Inflammatory macrophage treated with lipopolysaccharide for 4 hours (primary cell): ENCODE measurements at regions not wholly inside any gene's neighbourhood (a gene's known extent, or its start where the extent isn't known, plus 50 kb on each side); places are given as distances from the start of the nearest gene placed in this dataset.
"Not testable (repeated sequence)": the region's sequence is repeated elsewhere in the genome, so short reads cannot be mapped to it uniquely, and the experiment has no call there.

Source experiments
- DNase-seq: peaks from one replicate; pipeline ENCODE4 v3.0.0-alpha.2; 2020

DNA sequence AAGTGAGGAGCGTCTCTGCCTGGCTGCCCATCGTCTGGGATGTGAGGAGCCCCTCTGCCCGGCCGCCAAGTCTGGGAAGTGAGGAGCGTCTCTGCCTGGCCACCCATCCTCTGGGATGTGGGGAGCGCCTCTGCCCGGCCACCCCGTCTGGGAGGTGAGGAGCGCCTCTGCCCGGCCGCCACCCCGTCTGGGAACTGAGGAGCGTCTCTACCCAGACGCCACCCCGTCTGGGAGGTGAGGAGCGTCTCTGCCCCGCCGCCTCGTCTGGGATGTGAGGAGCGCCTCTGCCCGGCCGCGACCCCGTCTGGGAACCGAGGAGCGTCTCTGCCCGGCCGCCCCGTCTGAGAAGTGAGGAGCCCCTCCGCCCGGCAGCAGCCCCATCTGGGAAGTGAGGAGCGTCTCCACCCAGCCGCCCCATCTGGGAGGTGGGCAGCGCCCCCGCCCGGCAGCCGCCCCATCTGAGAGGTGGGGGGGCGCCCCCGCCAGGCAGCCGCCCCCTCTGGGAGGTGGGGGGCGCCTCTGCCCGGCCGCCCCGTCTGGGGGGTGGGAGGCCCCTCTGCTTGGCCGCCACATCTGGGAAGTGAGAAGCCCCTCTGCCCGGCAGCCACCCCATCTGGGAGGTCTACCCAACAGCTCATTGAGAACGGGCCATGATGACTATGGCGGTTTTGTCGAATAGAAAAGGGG is 228.4 kb downstream of the CAAP1 start:
- not testable (repeated sequence) for DNase-seq

- no peak for DNase-seq
Measured at GRCh38 chr9:26662476-26662875, 230.1 kb downstream of the CAAP1 start.

- DNase-seq: no peak
Measured at GRCh38 chr9:26658476-26658875, 234.1 kb downstream of the CAAP1 start.

DNA sequence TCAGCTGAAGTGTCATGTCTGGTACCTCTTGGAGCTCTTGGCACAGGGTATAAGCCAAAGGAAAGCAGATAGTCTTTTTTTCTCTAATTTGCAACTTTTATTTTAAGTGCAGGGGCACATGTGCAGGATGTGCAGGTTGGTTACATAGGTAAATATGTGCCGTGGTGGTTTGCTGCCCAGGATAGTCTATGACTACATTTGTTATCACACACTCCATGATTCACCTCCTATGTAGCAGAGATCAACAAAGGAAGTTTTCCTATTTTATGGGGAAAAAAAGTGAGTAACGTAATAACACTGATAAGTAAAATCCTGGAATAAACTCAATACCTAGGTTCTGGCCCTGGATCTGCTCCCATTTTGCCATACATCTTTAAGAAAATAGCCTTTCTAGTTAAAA is 234.6 kb downstream of the CAAP1 start:
- DNase-seq: no peak

DNA sequence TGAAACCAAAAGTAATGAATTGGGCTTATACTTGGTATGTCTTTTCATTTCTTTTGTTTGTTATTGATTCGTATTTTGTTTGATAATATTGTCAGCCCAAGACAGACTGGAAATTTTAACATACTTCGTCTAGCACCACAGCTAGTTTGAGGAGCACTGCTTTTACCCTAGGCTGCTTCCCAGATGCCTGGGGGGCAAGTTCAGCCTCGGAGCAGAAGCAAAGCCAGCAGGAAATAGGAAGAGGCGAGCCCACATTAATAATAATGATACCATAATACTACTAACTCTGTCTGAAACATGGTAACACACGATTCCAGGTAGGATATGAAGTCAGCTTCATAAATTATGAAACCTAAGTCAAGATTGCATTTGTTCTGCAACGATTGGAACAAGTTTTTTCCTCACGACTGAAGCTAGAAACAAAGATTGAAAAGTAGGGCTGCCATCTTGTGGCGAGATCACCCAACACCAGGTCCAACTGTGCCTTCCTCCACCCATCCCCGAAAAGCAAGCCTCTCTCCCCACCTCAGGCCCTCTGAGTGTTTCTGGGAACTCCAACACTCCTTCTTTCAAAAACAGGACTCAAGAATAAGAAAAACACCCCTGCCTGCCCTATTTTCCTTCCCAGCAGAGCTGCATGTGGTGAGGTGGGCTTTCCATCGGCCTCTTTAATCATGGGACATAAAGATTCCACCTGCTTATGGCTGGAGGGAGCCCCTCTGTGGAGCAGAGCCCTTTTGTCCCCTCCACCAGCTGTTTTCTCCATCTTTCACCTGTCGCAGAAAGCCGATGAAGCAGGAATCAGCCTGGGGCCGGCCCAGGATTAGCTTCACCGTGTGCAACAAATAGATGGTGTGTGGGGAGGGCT is 236.4 kb downstream of the CAAP1 start:
- DNase-seq: no peak

GRCh38 chr9:26655166-26655565 is 237.4 kb downstream of the CAAP1 start:
- DNase-seq: no peak

DNA sequence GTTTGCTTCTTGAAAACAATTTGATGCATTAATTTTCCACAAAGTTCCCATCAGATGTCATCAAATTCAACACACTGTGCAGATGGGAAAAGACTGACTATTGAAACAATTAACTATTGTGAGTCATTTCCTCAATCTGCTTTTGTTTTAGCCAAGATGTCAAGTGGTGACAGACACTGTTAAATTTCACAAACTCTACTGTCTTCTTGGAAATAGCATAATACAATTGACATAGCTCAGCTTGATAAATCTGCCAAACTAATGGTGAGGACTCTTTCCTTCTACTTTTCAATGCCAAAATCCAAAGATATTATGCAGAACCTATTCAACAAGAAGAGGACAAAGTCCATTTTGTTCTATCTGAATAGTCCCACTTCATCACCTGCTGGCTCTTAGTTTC is 242.3 kb downstream of the CAAP1 start:
- DNase-seq: no peak

DNA sequence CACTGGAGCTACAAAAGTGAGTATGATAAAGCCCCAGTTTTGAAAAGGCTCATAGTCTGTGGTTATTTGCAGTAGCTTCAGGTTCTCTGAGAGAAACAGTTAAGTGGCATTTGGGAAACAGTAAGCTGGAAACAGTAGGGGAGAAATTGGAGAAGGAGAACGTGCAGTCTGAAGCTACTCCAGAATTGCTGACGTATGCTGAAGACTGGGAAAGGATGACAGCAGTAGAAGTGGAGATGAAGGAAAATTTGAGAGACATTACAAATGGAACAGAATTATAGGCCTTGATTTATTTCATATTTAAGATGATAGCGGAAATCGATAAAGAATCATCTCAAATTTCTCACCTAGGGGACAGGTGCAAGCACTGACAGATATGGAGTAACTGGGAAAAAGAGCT is 248.8 kb downstream of the CAAP1 start:
- DNase-seq: no peak

- no peak for DNase-seq
Measured at GRCh38 chr9:26639761-26640160, 252.8 kb downstream of the CAAP1 start.

DNA sequence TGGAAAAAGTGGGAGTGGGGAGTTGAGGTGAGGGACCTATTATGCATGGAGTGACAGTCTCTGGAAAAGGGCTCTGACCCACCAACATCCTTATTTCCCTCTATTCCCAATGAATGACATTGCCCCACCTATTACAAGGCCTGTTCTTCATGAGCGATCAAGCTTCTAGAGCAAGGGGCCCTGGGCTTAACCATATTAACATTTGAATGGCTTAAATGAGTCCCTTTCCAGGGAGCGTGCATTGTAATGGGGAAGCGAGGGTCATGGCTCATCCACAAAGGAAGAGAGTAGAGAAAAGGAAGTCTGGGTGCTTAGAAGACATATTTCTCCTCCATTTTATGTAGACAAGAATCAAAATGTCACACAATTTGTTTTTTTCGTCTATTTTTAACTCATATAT is 255.5 kb downstream of the CAAP1 start:
- DNase-seq: no peak

- not testable (repeated sequence) for DNase-seq
Measured at GRCh38 chr9:26613851-26614350, 278.7 kb downstream of the CAAP1 start.

- no peak for DNase-seq
Measured at GRCh38 chr9:26612211-26612610, 280.4 kb downstream of the CAAP1 start.

GRCh38 chr9:26606756-26607155 is 285.8 kb downstream of the CAAP1 start:
- DNase-seq: no peak

DNA sequence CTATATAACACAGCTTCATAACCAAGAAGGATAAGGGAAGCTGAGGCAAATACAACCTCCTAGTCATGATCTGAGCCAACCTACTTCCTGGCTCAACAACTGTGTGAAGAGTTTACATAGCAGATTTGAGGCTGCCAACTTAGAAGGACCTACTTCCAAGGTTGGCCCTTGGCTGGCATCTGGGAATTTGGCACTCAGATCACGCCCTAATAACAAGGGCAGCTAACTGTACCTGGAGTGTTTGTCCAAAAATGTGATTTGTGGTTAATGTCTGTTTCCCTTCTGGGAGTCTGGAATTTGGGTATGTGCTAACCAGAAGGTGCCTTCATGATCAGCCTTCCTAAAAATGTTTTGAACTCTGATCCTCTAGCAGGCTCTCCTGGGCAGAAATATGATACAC is 287.2 kb downstream of the CAAP1 start:
- no peak for DNase-seq

DNA sequence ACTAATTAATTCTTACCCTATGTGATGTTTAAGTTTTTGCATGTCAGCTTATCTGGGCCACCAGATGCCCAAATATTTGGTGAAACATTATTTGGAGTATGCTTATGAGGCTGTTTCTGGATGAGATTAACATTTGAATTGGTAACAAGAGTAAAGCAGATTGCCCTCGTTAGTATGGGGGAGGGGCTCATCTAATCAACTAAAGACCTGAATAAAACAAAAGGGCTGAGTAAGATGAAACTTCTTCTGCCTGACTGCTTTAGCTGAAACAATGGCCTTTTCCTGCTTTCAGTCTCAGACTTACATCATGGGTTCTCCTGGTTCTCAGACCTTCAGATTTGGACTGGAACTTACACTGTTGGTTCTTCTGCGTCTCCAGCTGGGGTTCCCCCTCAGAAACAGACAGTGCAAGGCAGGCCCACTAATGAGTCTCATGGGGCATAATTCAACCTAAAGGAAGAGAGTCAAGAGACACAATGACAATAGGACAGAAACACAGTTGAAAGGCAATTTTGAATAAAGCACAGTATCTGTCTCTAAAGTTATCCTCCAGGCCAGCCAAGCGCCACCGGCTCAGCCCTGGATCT is 288.4 kb downstream of the CAAP1 start:
- no peak for DNase-seq

GRCh38 chr9:26603617-26604016 is 289.0 kb downstream of the CAAP1 start:
- no peak for DNase-seq

GRCh38 chr9:26597542-26598149 is 295.0 kb downstream of the CAAP1 start:
- DNase-seq: no peak

DNA sequence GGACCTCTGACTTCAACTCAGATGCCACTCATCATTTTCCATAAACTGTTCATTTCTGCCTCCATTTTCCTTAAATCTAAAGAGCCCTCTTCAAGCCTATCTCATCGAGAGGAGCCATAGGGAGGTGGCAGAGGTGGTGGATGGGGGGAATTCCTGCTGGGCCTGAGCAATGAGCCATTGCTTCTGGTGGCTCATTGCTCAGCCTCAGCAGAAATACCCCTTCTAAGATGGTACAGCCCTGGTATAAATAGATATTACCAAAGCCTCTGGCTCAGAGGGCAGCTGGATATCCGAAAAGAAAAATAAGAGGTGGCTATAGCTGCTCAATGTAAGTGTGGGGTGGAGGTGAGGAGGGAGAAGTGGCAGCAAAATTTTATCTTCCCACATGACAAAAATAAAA is 313.5 kb downstream of the CAAP1 start:
- no peak for DNase-seq

DNA sequence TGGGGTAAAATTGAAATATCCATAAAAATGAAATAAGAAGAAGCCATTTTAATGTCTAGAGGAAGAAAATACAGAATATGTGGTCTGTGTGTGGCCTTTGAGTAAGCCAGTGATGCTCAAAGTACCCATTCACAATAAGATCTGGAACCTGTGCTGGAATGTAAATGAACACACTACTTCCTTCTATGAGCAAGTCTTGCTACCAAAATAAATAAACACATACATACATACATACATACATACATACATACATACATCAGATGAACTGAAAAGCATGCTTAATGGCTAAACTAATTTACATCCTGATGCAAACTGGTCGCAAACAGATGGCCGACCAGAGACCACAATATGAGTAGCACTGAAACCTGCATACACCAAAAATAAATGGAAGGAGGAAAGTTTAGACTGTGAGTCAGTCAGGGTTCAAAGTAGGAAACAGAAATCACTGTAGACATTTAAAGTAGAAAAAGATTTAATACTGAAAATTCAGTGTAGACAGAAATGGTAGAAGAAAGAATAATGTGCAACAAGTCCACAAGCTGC is 317.6 kb downstream of the CAAP1 start:
- DNase-seq: no peak

- DNase-seq: no peak
Measured at GRCh38 chr9:26574256-26574655, 318.3 kb downstream of the CAAP1 start.

GRCh38 chr9:26567976-26568375 is 324.6 kb downstream of the CAAP1 start:
- no peak for DNase-seq

GRCh38 chr9:26566141-26566540 is 326.5 kb downstream of the CAAP1 start:
- no peak for DNase-seq

- DNase-seq: no peak
Measured at GRCh38 chr9:26565118-26565517, 327.5 kb downstream of the CAAP1 start.
